Erythroblast (primary cell): ENCODE measurements at regions not wholly inside any gene's neighbourhood (a gene's known extent, or its start where the extent isn't known, plus 50 kb on each side); places are given as distances from the start of the nearest gene placed in this dataset.

Experiments
- GATA1 ChIP-seq: IDR thresholded peaks from 2 replicates; pipeline ENCODE4 v1.6.1; 2011; ENCODE audit warnings: low read depth, mild to moderate bottlenecking, control low read depth, low read length, moderate library complexity
- POLR2A ChIP-seq: IDR thresholded peaks from 2 replicates; pipeline ENCODE4 v1.6.1; 2011; ENCODE audit warnings: mild to moderate bottlenecking, low read length

GRCh38 chr1:243943671-243944428, 93.8 kb upstream of the AKT3 start:
- TF ChIP-seq POLR2A: no peak
- no peak for TF ChIP-seq GATA1
